ENCODE measurements at regions not wholly inside any gene's neighbourhood (a gene's known extent, or its start where the extent isn't known, plus 50 kb on each side); places are given as distances from the start of the nearest gene placed in this dataset.

- H3K4me1 Mint-ChIP-seq: peaks cover 52 to 57% of the 10 kb centered on the region in 2 donors
These were observed 376.1 kb downstream of the EFNA5 start for GRCh38 chr5:107294669-107295068.

DNA sequence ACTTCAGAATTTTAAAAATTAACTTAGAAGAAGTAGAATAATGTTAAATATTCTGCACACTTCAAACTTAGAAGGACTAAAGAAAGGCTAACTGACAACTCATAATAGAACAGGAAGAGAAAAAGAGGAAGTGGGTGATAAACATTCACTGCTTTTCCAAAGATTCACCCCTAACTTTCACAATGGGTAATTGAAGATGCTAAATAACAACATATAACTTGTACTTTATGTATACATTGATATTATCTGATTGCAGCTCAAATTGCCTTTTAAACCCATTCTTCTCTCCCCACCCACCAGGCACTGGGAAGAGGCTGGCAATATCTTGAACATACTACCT is 376.6 kb downstream of the EFNA5 start:
- H3K36me3 ChIP-seq (ENCODE audit: control insufficient read depth, insufficient read depth, low read length): no peaks in the 10 kb centered on the region
- H3K4me1 Mint-ChIP-seq: peaks cover 55 to 57% of the 10 kb centered on the region in 2 donors
- H3K27ac Mint-ChIP-seq: no peak overlapping the region
- H3K9me3 Mint-ChIP-seq: no peaks in the 10 kb centered on the region
- ATAC-seq (no peak), DNase-seq (no peak)
- H3K27ac ChIP-seq (ENCODE audit: low read length): no peak overlapping the region
- no peaks in the 10 kb centered on the region for H3K36me3 Mint-ChIP-seq
- peaks cover 3 to 11% of the 10 kb centered on the region in 2 donors for H3K27me3 Mint-ChIP-seq (ENCODE audit: low read depth in 2 of 2)
- H3K27me3 ChIP-seq (ENCODE audit: control insufficient read depth, insufficient read depth, low read length): no peaks in the 10 kb centered on the region
- no peak overlapping the region for H3K4me3 Mint-ChIP-seq
- no peak for TF ChIP-seq CTCF (IDR thresholded peaks at IDR 0.05)
- H3K4me1 ChIP-seq (ENCODE audit: control insufficient read depth, insufficient read depth, low read length): peaks cover 20% of the 10 kb centered on the region
- no peaks in the 10 kb centered on the region for H3K9me3 ChIP-seq (ENCODE audit: control insufficient read depth, insufficient read depth, low read length)
- no peak overlapping the region for H3K4me3 ChIP-seq (ENCODE audit: low read length)
- intact Hi-C loops (cut with micrococcal nuclease): loop anchor here (10.0 kb wide), 1 partner anchor 71 kb away; no protein-coding TSS in a partner anchor

More at GRCh38 chr5:107294669-107295068, 376.1 kb downstream of the EFNA5 start:
- no peak overlapping the region for H3K4me3 ChIP-seq (ENCODE audit: low read length)
- H3K27me3 ChIP-seq (ENCODE audit: control insufficient read depth, insufficient read depth, low read length): no peaks in the 10 kb centered on the region
- no peaks in the 10 kb centered on the region for H3K9me3 ChIP-seq (ENCODE audit: control insufficient read depth, insufficient read depth, low read length)
- no peak overlapping the region for H3K27ac ChIP-seq (ENCODE audit: low read length)
- intact Hi-C loops (cut with micrococcal nuclease): loop anchor here (5.0 to 10.0 kb wide), 2 partner anchors 70 to 183 kb away; no protein-coding TSS in a partner anchor
- ATAC-seq (no peak), DNase-seq (no peak)
- no peak overlapping the region for H3K27ac Mint-ChIP-seq
- TF ChIP-seq CTCF (IDR thresholded peaks at IDR 0.05): no peak
- no peaks in the 10 kb centered on the region for H3K9me3 Mint-ChIP-seq
- H3K27me3 Mint-ChIP-seq (ENCODE audit: low read depth in 2 of 2): peaks cover 3 to 11% of the 10 kb centered on the region in 2 donors
- no peaks in the 10 kb centered on the region for H3K36me3 Mint-ChIP-seq
- peak overlapping the region; percentile 87 for H3K4me3 Mint-ChIP-seq
- 86% methylated on average over 1 of the region's 1 CpG for WGBS (ENCODE audit: insufficient coverage)
- peaks cover 20% of the 10 kb centered on the region for H3K4me1 ChIP-seq (ENCODE audit: control insufficient read depth, insufficient read depth, low read length)
- no peaks in the 10 kb centered on the region for H3K36me3 ChIP-seq (ENCODE audit: control insufficient read depth, insufficient read depth, low read length)

DNA sequence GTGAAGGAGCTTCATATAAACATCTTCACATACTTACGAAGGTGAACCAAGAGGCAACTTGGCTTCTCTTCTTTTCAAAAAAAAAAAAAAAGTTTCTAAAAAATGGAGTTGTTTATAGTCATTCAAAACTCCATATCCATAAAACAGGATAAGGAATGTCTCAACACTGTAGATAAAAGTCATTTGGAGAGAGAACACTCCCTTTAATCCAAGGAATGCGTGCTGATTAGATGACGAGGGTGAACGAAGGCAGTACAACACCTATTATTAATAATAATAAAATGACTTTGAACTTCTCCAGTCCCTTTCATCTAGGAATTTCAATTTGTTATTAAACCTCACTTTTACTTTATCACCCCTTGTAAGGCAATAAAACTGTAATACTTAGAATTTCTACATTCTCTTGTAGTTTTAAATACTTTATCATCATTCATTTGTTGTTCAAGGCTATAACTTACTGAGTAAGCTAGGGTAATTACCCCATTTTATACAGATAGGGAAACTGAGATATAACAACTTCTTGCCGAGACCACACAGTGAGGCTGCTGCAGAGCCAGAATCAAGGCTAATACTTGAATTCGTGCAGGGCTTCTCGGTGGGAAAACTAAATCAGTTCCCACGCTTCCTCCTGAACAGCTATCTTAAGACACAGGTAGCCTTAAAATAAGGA is 377.1 kb downstream of the EFNA5 start:
- H3K36me3 ChIP-seq (ENCODE audit: control insufficient read depth, insufficient read depth, low read length): no peaks in the 10 kb centered on the region
- no peak overlapping the region for H3K4me3 ChIP-seq (ENCODE audit: low read length)
- 20% methylated on average over 3 of the region's 8 CpGs for WGBS (ENCODE audit: insufficient coverage)
- no peaks in the 10 kb centered on the region for H3K36me3 Mint-ChIP-seq
- no peak overlapping the region for H3K4me3 Mint-ChIP-seq
- no peak overlapping the region for H3K27ac ChIP-seq (ENCODE audit: low read length)
- no peak overlapping the region for H3K27ac Mint-ChIP-seq
- no peaks in the 10 kb centered on the region for H3K27me3 ChIP-seq (ENCODE audit: control insufficient read depth, insufficient read depth, low read length)
- peaks cover 3 to 11% of the 10 kb centered on the region in 2 donors for H3K27me3 Mint-ChIP-seq (ENCODE audit: low read depth in 2 of 2)
- H3K4me1 Mint-ChIP-seq: peaks cover 55 to 57% of the 10 kb centered on the region in 2 donors
- H3K4me1 ChIP-seq (ENCODE audit: control insufficient read depth, insufficient read depth, low read length): peaks cover 20% of the 10 kb centered on the region
- H3K9me3 ChIP-seq (ENCODE audit: control insufficient read depth, insufficient read depth, low read length): no peaks in the 10 kb centered on the region
- H3K9me3 Mint-ChIP-seq: no peaks in the 10 kb centered on the region
- DNase-seq (no peak), ATAC-seq (no peak)
- intact Hi-C loops (cut with micrococcal nuclease): loop anchor here (10.0 kb wide), 1 partner anchor 71 kb away; no protein-coding TSS in a partner anchor
- no peak for TF ChIP-seq CTCF (IDR thresholded peaks at IDR 0.05)

DNA sequence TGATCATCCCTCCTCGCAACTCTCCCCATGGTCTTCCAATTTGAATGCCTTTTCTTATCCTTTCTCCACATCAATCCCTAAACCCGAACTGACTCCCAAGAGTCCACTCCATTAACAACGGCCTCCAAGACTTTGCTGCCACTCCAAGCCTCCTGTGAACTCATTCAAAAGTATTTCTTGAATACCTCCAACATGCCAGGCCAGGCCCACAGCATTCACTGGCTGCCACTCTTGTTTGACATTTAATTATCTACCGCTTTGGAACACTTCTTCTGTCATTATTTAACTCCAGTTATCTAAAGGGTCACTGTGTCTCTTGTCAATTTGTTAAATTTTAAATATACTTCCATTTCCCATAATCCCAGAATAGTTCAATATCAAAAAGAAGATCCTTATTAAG is 378.9 kb downstream of the EFNA5 start:
- Histone ChIP-seq H3K27me3 (ENCODE audit: control insufficient read depth, insufficient read depth, low read length) (no peaks in the 10 kb centered on the region), H3K27ac (ENCODE audit: low read length) (no peak overlapping the region), H3K4me1 (ENCODE audit: control insufficient read depth, insufficient read depth, low read length) (peaks cover 20% of the 10 kb centered on the region), H3K9me3 (ENCODE audit: control insufficient read depth, insufficient read depth, low read length) (no peaks in the 10 kb centered on the region), H3K36me3 (ENCODE audit: control insufficient read depth, insufficient read depth, low read length) (no peaks in the 10 kb centered on the region), H3K4me3 (ENCODE audit: low read length) (no peak overlapping the region)
- DNase-seq: no peak
- no peak for ATAC-seq
- Mint-ChIP-seq H3K27me3 (ENCODE audit: low read depth in 2 of 2) (peaks cover 3 to 18% of the 10 kb centered on the region in 2 donors), H3K9me3 (no peaks in the 10 kb centered on the region), H3K27ac (no peak overlapping the region), H3K4me3 (no peak overlapping the region), H3K36me3 (no peaks in the 10 kb centered on the region), H3K4me1 (peaks cover 44% of the 10 kb centered on the region in 2 donors)
- intact Hi-C loops (cut with micrococcal nuclease): loop anchor here (10.0 kb wide), 1 partner anchor 73 kb away; no protein-coding TSS in a partner anchor
- no peak for TF ChIP-seq CTCF (IDR thresholded peaks at IDR 0.05)
- WGBS (ENCODE audit: insufficient coverage): 92% methylated on average over 4 of the region's 4 CpGs

Data from natural killer cell (primary cell).